ENCODE measurements at regions not wholly inside any gene's neighbourhood (a gene's known extent, or its start where the extent isn't known, plus 50 kb on each side); places are given as distances from the start of the nearest gene placed in this dataset.
"Not testable (repeated sequence)": the region's sequence is repeated elsewhere in the genome, so short reads cannot be mapped to it uniquely, and the experiment has no call there.

- Histone ChIP-seq H4K20me1 (ENCODE audit: low read depth) (no peaks in the 10 kb centered on the region), H3K27me3 (no peaks in the 10 kb centered on the region), H3K9ac (no peak overlapping the region), H3K9me3 (ENCODE audit: low read depth) (no peaks in the 10 kb centered on the region), H3K36me3 (no peaks in the 10 kb centered on the region), H3K4me3 (no peak overlapping the region), H3K27ac (no peak overlapping the region), H3K79me2 (ENCODE audit: low read depth) (no peaks in the 10 kb centered on the region), H2AFZ (replicated peaks) (no peak overlapping the region), H3K4me2 (no peak overlapping the region), H3F3A (ENCODE audit: low read depth) (peaks cover 4% of the 10 kb centered on the region), H3K4me1 (peaks cover 25% of the 10 kb centered on the region)
- Mint-ChIP-seq H3K27ac (no peak overlapping the region), H3K27me3 (ENCODE audit: insufficient read depth, low read depth) (no peaks in the 10 kb centered on the region), H3K9me3 (no peaks in the 10 kb centered on the region), H3K4me3 (no peak overlapping the region), H3K36me3 (no peaks in the 10 kb centered on the region), H3K4me1 (peaks cover 16% of the 10 kb centered on the region)
- DNase-seq (ENCODE audit: low spot score): no peak
- TF ChIP-seq EZH2 (IDR thresholded peaks at IDR 0.05) (no peak), EZH2phosphoT487 (IDR thresholded peaks at IDR 0.05) (no peak), CTCF (IDR thresholded peaks at IDR 0.05) (no peak)
Measured at GRCh38 chr10:3654496-3654895, 130.5 kb downstream of the KLF6 start.

- not testable (repeated sequence) for H3K4me2 ChIP-seq; H3K36me3 Mint-ChIP-seq; H3K4me3 ChIP-seq; H3K9ac ChIP-seq; H2AFZ ChIP-seq (replicated peaks); H3K27me3 Mint-ChIP-seq (ENCODE audit: insufficient read depth, low read depth); H3K4me3 Mint-ChIP-seq; H3K9me3 ChIP-seq (ENCODE audit: low read depth); H3K36me3 ChIP-seq; H4K20me1 ChIP-seq (ENCODE audit: low read depth); H3K27ac Mint-ChIP-seq; H3K79me2 ChIP-seq (ENCODE audit: low read depth); H3F3A ChIP-seq (ENCODE audit: low read depth); H3K9me3 Mint-ChIP-seq; DNase-seq (ENCODE audit: low spot score); H3K27me3 ChIP-seq; H3K27ac ChIP-seq
- peaks cover 22% of the 10 kb centered on the region for H3K4me1 Mint-ChIP-seq
- peaks cover 13% of the 10 kb centered on the region for H3K4me1 ChIP-seq
Measured at GRCh38 chr10:3653303-3653702, 131.7 kb downstream of the KLF6 start.

- Mint-ChIP-seq H3K36me3 (no peaks in the 10 kb centered on the region), H3K4me1 (peaks cover 25% of the 10 kb centered on the region), H3K27ac (no peak overlapping the region), H3K9me3 (no peaks in the 10 kb centered on the region), H3K27me3 (ENCODE audit: insufficient read depth, low read depth) (peaks cover 4% of the 10 kb centered on the region), H3K4me3 (no peak overlapping the region)
- no peak overlapping the region for H3K27ac ChIP-seq
- no peaks in the 10 kb centered on the region for H3K27me3 ChIP-seq
- H3K4me1 ChIP-seq: peaks cover 9% of the 10 kb centered on the region
- no peaks in the 10 kb centered on the region for H3K9me3 ChIP-seq (ENCODE audit: low read depth)
- TF ChIP-seq CTCF (IDR thresholded peaks at IDR 0.05) (no peak), EZH2phosphoT487 (IDR thresholded peaks at IDR 0.05) (no peak), EZH2 (IDR thresholded peaks at IDR 0.05) (no peak)
- no peaks in the 10 kb centered on the region for H3F3A ChIP-seq (ENCODE audit: low read depth)
- no peak overlapping the region for H3K4me3 ChIP-seq
- H3K4me2 ChIP-seq: no peak overlapping the region
- no peaks in the 10 kb centered on the region for H3K36me3 ChIP-seq
- no peak overlapping the region for H3K9ac ChIP-seq
- no peaks in the 10 kb centered on the region for H3K79me2 ChIP-seq (ENCODE audit: low read depth)
- H4K20me1 ChIP-seq (ENCODE audit: low read depth): no peaks in the 10 kb centered on the region
- no peak overlapping the region for H2AFZ ChIP-seq (replicated peaks)
- DNase-seq (ENCODE audit: low spot score): no peak
Measured at GRCh38 chr10:3652886-3653285, 132.1 kb downstream of the KLF6 start.

DNA sequence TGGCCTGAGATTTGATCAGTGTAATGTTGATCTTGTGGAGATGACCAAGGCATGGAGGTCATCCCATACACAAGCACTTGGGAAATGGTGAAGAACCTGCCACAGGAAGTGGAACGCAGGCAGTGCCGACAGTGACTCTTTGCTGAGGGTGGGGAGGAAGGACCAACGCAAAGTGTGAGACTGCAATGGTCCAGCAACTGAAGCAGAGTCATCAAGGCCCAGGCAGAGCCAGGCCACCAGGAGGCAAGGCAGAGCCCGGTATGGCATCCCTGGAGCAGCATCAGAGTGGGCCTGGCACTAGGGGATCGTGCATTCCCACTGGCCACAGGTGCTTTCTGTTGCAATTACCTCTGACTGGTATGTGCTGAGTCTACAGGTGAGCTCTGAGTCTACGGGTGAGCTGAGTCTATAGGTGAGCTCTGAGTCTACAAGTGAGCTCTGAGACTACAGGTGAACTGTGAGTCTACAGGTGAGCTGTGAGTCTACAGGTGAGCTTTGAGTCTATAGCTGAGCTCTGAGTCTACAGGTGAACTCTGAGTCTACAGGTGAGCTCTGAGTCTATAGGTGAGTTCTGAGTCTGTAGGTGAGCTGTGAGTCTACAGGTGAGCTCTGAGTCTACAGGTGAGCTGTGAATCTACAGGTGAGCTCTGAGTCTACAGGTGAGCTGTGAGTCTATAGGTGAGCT lies 132.9 kb downstream of the KLF6 start:
- Histone ChIP-seq H3K27me3 (no peaks in the 10 kb centered on the region), H3K27ac (no peak overlapping the region), H3K9me3 (ENCODE audit: low read depth) (no peaks in the 10 kb centered on the region), H3K4me2 (no peak overlapping the region), H3K79me2 (ENCODE audit: low read depth) (no peaks in the 10 kb centered on the region), H3K36me3 (no peaks in the 10 kb centered on the region), H3K4me3 (no peak overlapping the region), H4K20me1 (ENCODE audit: low read depth) (no peaks in the 10 kb centered on the region), H3F3A (ENCODE audit: low read depth) (no peaks in the 10 kb centered on the region), H2AFZ (replicated peaks) (no peak overlapping the region), H3K9ac (no peak overlapping the region), H3K4me1 (peaks cover 6% of the 10 kb centered on the region)
- Mint-ChIP-seq H3K27ac (no peak overlapping the region), H3K27me3 (ENCODE audit: insufficient read depth, low read depth) (peaks cover 4% of the 10 kb centered on the region), H3K4me3 (no peak overlapping the region), H3K36me3 (no peaks in the 10 kb centered on the region), H3K9me3 (no peaks in the 10 kb centered on the region), H3K4me1 (peaks cover 22% of the 10 kb centered on the region)
- no peak for DNase-seq (ENCODE audit: low spot score)
- no peak for TF ChIP-seq EZH2 (IDR thresholded peaks at IDR 0.05)
- TF ChIP-seq EZH2phosphoT487 (IDR thresholded peaks at IDR 0.05): no peak
- no peak for TF ChIP-seq CTCF (IDR thresholded peaks at IDR 0.05)

All from neural progenitor cell (in vitro differentiated cells).